ENCODE measurements at regions not wholly inside any gene's neighbourhood (a gene's known extent, or its start where the extent isn't known, plus 50 kb on each side); places are given as distances from the start of the nearest gene placed in this dataset.

DNA sequence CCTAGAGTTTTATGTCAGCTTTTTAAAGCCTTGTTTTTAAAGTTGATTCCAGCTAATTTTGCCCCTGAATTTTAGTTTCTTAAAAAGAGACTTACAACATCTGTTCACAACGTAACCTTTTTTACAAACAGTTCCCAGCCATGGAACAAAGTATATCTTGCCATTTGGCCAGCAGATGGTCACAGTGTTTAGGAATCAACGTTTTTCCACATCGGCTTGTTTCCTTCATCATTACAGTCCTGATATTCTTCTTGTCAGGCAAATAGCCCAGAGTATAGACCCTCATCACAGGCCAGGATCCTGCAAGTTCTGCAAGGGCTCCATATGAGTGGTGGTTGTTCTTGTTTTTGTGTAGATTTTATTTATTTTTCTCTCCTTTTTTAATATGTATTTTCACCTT is 341.7 kb upstream of the HTR1E start:
- TF ChIP-seq ARNT (IDR thresholded peaks at IDR 0.05) (no peak), NFRKB (IDR thresholded peaks at IDR 0.05) (no peak), FOXM1 (IDR thresholded peaks at IDR 0.05; ENCODE audit: borderline replicate concordance) (no peak)
- DNase-seq (ENCODE audit: extremely low spot score): no peak
- CTCF ChIA-PET: no interaction called here
- POLR2A ChIA-PET: no interaction called here

GRCh38 chr6:86586195-86586594 is 351.1 kb upstream of the HTR1E start:
- POLR2A ChIA-PET: no interaction called here
- DNase-seq (ENCODE audit: extremely low spot score): no peak
- TF ChIP-seq, protein P1, sequence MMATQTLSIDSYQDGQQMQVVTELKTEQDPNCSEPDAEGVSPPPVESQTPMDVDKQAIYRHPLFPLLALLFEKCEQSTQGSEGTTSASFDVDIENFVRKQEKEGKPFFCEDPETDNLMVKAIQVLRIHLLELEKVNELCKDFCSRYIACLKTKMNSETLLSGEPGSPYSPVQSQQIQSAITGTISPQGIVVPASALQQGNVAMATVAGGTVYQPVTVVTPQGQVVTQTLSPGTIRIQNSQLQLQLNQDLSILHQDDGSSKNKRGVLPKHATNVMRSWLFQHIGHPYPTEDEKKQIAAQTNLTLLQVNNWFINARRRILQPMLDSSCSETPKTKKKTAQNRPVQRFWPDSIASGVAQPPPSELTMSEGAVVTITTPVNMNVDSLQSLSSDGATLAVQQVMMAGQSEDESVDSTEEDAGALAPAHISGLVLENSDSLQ (IDR thresholded peaks at IDR 0.05): no peak
- TF ChIP-seq ELF4 (IDR thresholded peaks at IDR 0.05) (no peak), BHLHE40 (IDR thresholded peaks at IDR 0.05; ENCODE audit: borderline replicate concordance) (no peak)
- CTCF ChIA-PET: no interaction called here

DNA sequence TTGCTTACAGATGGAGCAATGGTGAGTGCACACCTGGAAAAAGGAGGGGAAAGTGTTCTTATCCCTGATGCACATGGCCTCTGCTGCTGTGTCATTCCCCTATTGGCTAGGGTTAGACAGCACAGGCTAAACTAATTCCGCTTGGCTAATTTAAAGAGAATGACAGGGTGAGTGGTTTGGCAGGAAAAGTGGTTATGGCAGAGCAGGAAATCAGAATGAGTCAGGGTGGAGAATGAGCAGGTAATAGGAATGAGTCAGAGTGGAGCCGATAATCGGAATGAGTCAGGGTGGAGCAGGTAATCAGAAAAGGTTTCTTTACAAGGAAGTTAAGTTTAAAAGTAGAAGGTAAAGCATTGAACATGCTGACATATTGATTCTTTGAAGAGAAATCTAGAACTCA is 355.5 kb upstream of the HTR1E start:
- DNase-seq (ENCODE audit: extremely low spot score): no peak
- CTCF ChIA-PET: no interaction called here
- TF ChIP-seq ARNT (IDR thresholded peaks at IDR 0.05): no peak
- TF ChIP-seq ELF4 (IDR thresholded peaks at IDR 0.05): no peak
- no peak for TF ChIP-seq CTBP1 (IDR thresholded peaks at IDR 0.05; ENCODE audit: borderline replicate concordance)
- TF ChIP-seq HDGF (IDR thresholded peaks at IDR 0.05; ENCODE audit: borderline replicate concordance): no peak
- POLR2A ChIA-PET: no interaction called here

DNA sequence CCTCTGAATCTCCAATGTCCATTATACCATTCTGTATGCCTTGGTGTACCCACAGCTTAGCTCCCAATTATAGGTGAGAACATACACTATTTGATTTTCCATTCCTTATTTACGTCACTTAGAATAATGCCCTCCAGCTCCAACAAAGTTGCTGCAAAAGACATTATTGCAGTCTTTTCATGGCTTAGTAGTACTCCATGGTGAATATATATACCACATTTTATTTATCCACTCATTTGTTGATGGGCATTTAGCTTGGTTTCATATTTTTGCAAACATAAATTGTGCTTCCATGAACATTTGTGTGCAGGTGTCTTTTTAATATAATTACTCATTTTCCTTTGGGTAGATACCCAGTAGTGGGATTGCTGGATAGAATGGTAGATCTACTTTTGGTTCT is 374.1 kb upstream of the HTR1E start:
- TF ChIP-seq ZNF384 (IDR thresholded peaks at IDR 0.05) (no peak), LEF1 (IDR thresholded peaks at IDR 0.05; ENCODE audit: borderline replicate concordance) (no peak), L3MBTL2 (conservative IDR thresholded peaks at IDR 0.05) (no peak), BHLHE40 (IDR thresholded peaks at IDR 0.05; ENCODE audit: borderline replicate concordance) (no peak), SP1 (IDR thresholded peaks at IDR 0.05) (no peak), HDGF (IDR thresholded peaks at IDR 0.05; ENCODE audit: borderline replicate concordance) (no peak), CTBP1 (IDR thresholded peaks at IDR 0.05; ENCODE audit: borderline replicate concordance) (no peak), SUZ12 (IDR thresholded peaks at IDR 0.05) (no peak), ARNT (IDR thresholded peaks at IDR 0.05) (no peak), TARDBP (IDR thresholded peaks at IDR 0.05) (no peak), FOXK2 (IDR thresholded peaks at IDR 0.05) (no peak), FOXM1 (IDR thresholded peaks at IDR 0.05; ENCODE audit: borderline replicate concordance) (no peak), NFRKB (IDR thresholded peaks at IDR 0.05) (no peak), ELF4 (IDR thresholded peaks at IDR 0.05) (no peak), FOXA1 (IDR thresholded peaks at IDR 0.05) (no peak)
- no peak for DNase-seq (ENCODE audit: extremely low spot score)
- CTCF ChIA-PET: no interaction called here
- POLR2A ChIA-PET: no interaction called here

GRCh38 chr6:86558318-86558717 is 379.0 kb upstream of the HTR1E start:
- TF ChIP-seq HDGF (IDR thresholded peaks at IDR 0.05; ENCODE audit: borderline replicate concordance) (no peak), CTBP1 (IDR thresholded peaks at IDR 0.05; ENCODE audit: borderline replicate concordance) (no peak), FOXK2 (IDR thresholded peaks at IDR 0.05) (no peak), FOXA1 (IDR thresholded peaks at IDR 0.05) (no peak), LEF1 (IDR thresholded peaks at IDR 0.05; ENCODE audit: borderline replicate concordance) (no peak), TARDBP (IDR thresholded peaks at IDR 0.05) (no peak), BHLHE40 (IDR thresholded peaks at IDR 0.05; ENCODE audit: borderline replicate concordance) (no peak), L3MBTL2 (conservative IDR thresholded peaks at IDR 0.05) (no peak), ZNF384 (IDR thresholded peaks at IDR 0.05) (no peak), SUZ12 (IDR thresholded peaks at IDR 0.05) (no peak), FOXM1 (IDR thresholded peaks at IDR 0.05; ENCODE audit: borderline replicate concordance) (no peak), NFRKB (IDR thresholded peaks at IDR 0.05) (no peak), ARNT (IDR thresholded peaks at IDR 0.05) (no peak), ELF4 (IDR thresholded peaks at IDR 0.05) (no peak), SP1 (IDR thresholded peaks at IDR 0.05) (no peak)
- TF ChIP-seq, protein P1 (IDR thresholded peaks at IDR 0.05): no peak
- DNase-seq (ENCODE audit: extremely low spot score): no peak
- ChIA-PET CTCF (no interaction called here), POLR2A (no interaction called here)

- CTCF ChIA-PET: no interaction called here
- TF ChIP-seq FOXA1 (IDR thresholded peaks at IDR 0.05) (no peak), FOXK2 (IDR thresholded peaks at IDR 0.05) (no peak), BHLHE40 (IDR thresholded peaks at IDR 0.05; ENCODE audit: borderline replicate concordance) (no peak), SUZ12 (IDR thresholded peaks at IDR 0.05) (no peak), ELF4 (IDR thresholded peaks at IDR 0.05) (no peak), LEF1 (IDR thresholded peaks at IDR 0.05; ENCODE audit: borderline replicate concordance) (no peak), NFRKB (IDR thresholded peaks at IDR 0.05) (no peak), CTBP1 (IDR thresholded peaks at IDR 0.05; ENCODE audit: borderline replicate concordance) (no peak), ARNT (IDR thresholded peaks at IDR 0.05) (no peak)
- TF ChIP-seq, protein P1 (IDR thresholded peaks at IDR 0.05): no peak
- no peak for DNase-seq (ENCODE audit: extremely low spot score)
- POLR2A ChIA-PET: no interaction called here
These were observed 400.0 kb upstream of the HTR1E start for GRCh38 chr6:86537292-86537861.

DNA sequence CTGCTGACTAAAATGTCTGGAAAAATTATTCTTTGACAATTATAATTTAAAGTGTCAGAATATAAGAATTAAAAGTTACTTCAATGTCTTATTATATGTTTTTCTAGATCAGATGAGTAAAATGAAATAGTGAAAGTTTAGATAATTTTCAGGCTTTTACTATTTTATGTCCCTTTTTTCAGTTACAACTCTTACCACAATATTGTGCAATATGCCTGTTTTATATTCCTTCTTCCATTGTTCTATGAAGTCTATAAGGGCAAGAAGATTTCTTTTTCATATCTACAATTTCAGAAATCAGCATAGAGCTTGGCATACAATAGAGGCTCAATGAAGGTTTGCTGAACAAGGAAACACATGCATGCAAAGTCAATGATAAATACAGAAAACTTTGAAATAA is 401.2 kb upstream of the HTR1E start:
- CTCF ChIA-PET: no interaction called here
- no peak for DNase-seq (ENCODE audit: extremely low spot score)
- TF ChIP-seq ELF4 (IDR thresholded peaks at IDR 0.05) (no peak), TARDBP (IDR thresholded peaks at IDR 0.05) (no peak), FOXK2 (IDR thresholded peaks at IDR 0.05) (no peak), SUZ12 (IDR thresholded peaks at IDR 0.05) (no peak)
- TF ChIP-seq, protein P1 (IDR thresholded peaks at IDR 0.05): no peak
- POLR2A ChIA-PET: no interaction called here

Data from HEK293T (cell line).